Body of pancreas (tissue), 4 donors: ENCODE measurements at regions not wholly inside any gene's neighbourhood (a gene's known extent, or its start where the extent isn't known, plus 50 kb on each side); places are given as distances from the start of the nearest gene placed in this dataset.

ENCODE experiments used
- ATAC-seq: fragments of 150-250 bp; one replicate; pipeline ENCODE4 v1.9.1; 2016
- DNase-seq, 4 donors: peaks; one replicate each; pipeline ENCODE4 v3.0.0-alpha.2; 2019
- H3K27ac ChIP-seq, 4 donors: fragments of 200-600 bp; sonication (generic); 1 replicate in 3 of 4; 2 replicates in 1 of 4; pipeline versions ENCODE4 v1.5.1 to v1.6.1; 2016 to 2019; ENCODE audit warnings: mild to moderate bottlenecking in 1 of 4, mixed read lengths in 1 of 4, moderate library complexity in 1 of 4
- H3K27me3 ChIP-seq, 2 donors: fragments of 200-600 bp; sonication (generic); one replicate each; pipeline ENCODE4 v1.6.0; 2016; ENCODE audit warnings: mild to moderate bottlenecking in 1 of 2
- H3K36me3 ChIP-seq, 2 donors: fragments of 200-600 bp; sonication (generic); replicated peaks in 1 of 2; 2 replicates each; pipeline ENCODE4 v1.5.1; 2016; ENCODE audit warnings: low read depth in 2 of 2; ENCODE audit not compliant: insufficient read depth in 1 of 2
- H3K4me1 ChIP-seq: fragments of 200-600 bp; sonication (generic); one replicate; pipeline ENCODE4 v1.6.0; 2016
- H3K4me3 ChIP-seq, 2 donors: fragments of 200-600 bp; sonication (generic); 1 replicate in 1 of 2; 2 replicates in 1 of 2; pipeline ENCODE4 v1.5.1; 2016 to 2019
- H3K9me3 ChIP-seq, 3 donors: fragments of 200-600 bp; sonication (generic); 1 replicate in 2 of 3; 2 replicates in 1 of 3; pipeline ENCODE4 v1.5.1; 2016
- CTCF ChIP-seq, 7 experiments: fragments of 450-650 bp in 4 of 7; fragments of 200-600 bp in 3 of 7; sonication (generic) in 3 of 7; IDR thresholded peaks; one replicate each; pipeline ENCODE4 v1.5.1; 2016 to 2019; ENCODE audit warnings: antibody characterized with exemption in 7 of 7
- POLR2A ChIP-seq, 3 donors: fragments of 450-650 bp; IDR thresholded peaks; one replicate each; pipeline ENCODE4 v1.6.1; 2016; ENCODE audit warnings: antibody characterized with exemption in 3 of 3, mild to moderate bottlenecking in 2 of 3
- WGBS, 2 donors: methylation state at CpG; one replicate each; pipeline ENCODE4 v1.1.5; 2017; 5-methylcytosine and 5-hydroxymethylcytosine counted together
- intact Hi-C: fragments of 100-400 bp; cut with DNase I; formaldehyde crosslinking; loops from one replicate; pipeline ENCODE4 v1.15.1; 2023

- intact Hi-C loops: no loop called here
- Histone ChIP-seq H3K27ac (no peak overlapping the region), H3K36me3 (no peaks in the 10 kb centered on the region), H3K9me3 (no peaks in the 10 kb centered on the region), H3K27me3 (no peaks in the 10 kb centered on the region), H3K4me1 (no peaks in the 10 kb centered on the region), H3K4me3 (no peak overlapping the region)
- no peak for TF ChIP-seq POLR2A (IDR thresholded peaks at IDR 0.05)
- peak; percentile 27 to 72 (median 54) for TF ChIP-seq CTCF (IDR thresholded peaks at IDR 0.05)
- ATAC-seq: peak; percentile 53
- DNase-seq: peak; percentile 30 to 57 (median 42)
- WGBS, 2 donors: 43 to 53% methylated on average over 6 of the region's 6 CpGs
Measured at GRCh38 chr1:119275145-119276134, 93.1 kb upstream of the HAO2 start.

- intact Hi-C loops: no loop called here
- DNase-seq: no peak
- TF ChIP-seq POLR2A (IDR thresholded peaks at IDR 0.05) (no peak), CTCF (IDR thresholded peaks at IDR 0.05) (no peak)
- 95% methylated on average over 1 of the region's 1 CpG for WGBS, 2 donors
- H3K27me3 ChIP-seq: no peaks in the 10 kb centered on the region
- H3K4me1 ChIP-seq: no peaks in the 10 kb centered on the region
- no peak for ATAC-seq
- H3K9me3 ChIP-seq: no peaks in the 10 kb centered on the region
- H3K36me3 ChIP-seq: no peaks in the 10 kb centered on the region
- no peak overlapping the region for H3K4me3 ChIP-seq
- no peak overlapping the region for H3K27ac ChIP-seq
Measured at GRCh38 chr1:119276558-119276957, 92.0 kb upstream of the HAO2 start.

DNA sequence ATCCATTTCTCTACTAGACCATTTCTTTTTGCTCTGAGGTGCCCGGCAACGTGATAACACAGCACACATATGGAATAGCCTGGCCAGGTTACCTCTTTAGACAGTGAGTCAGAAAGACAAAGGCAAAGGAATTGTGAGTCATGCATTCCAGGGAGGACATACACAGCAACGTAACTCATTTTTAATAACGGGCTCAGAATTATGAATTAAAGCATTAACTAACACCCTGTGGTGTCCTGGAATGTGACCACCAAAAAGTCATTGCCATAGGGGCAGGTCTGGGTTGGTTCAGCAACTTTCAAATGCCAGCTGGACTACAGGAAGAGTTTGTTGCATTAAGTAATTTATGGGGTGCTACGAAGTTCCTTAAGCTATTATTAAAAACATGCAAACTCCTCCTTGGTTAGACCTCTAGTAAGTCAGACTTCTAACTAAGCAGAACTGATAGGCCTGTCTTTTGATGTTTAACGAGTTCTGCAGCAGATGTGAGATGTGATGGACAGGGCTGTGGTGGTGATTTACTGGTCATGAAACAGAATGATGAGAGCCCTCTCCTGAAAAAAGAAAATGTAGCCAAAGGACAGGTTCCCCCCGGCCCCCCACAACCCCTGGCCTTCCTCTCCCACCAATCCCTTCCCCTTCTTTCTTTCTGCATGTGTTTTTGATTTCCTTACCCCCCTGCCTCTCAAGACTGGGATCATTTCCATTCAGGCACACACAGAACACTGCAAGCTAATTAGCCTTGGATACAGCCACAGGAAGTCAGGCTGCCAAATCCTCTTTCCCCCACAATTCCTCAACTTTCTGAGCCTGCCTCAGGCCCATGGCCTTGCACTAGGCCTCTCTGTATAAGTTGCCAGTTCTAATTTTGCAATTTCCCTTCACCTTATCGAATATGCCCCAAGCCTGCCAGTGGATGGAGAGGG is 88.9 kb upstream of the HAO2 start:
- DNase-seq (no peak), ATAC-seq (peak; percentile 59)
- H3K9me3 ChIP-seq: no peaks in the 10 kb centered on the region
- intact Hi-C loops: no loop called here
- H3K36me3 ChIP-seq: no peaks in the 10 kb centered on the region
- H3K4me1 ChIP-seq: no peaks in the 10 kb centered on the region
- no peak for TF ChIP-seq POLR2A (IDR thresholded peaks at IDR 0.05)
- no peak for TF ChIP-seq CTCF (IDR thresholded peaks at IDR 0.05)
- no peaks in the 10 kb centered on the region for H3K27me3 ChIP-seq
- no peak overlapping the region for H3K4me3 ChIP-seq
- WGBS, 2 donors: 42 to 44% methylated on average over 8 of the region's 8 CpGs
- H3K27ac ChIP-seq: no peak overlapping the region

GRCh38 chr1:119285482-119285881 is 83.1 kb upstream of the HAO2 start:
- intact Hi-C loops: no loop called here
- H3K4me3 ChIP-seq: no peak overlapping the region
- DNase-seq (no peak), ATAC-seq (no peak)
- no peak overlapping the region for H3K27ac ChIP-seq
- H3K36me3 ChIP-seq: no peaks in the 10 kb centered on the region
- WGBS, 2 donors: 50 to 51% methylated on average over 2 of the region's 2 CpGs
- H3K4me1 ChIP-seq: no peaks in the 10 kb centered on the region
- no peak for TF ChIP-seq POLR2A (IDR thresholded peaks at IDR 0.05)
- no peak for TF ChIP-seq CTCF (IDR thresholded peaks at IDR 0.05)
- no peaks in the 10 kb centered on the region for H3K9me3 ChIP-seq
- H3K27me3 ChIP-seq: no peaks in the 10 kb centered on the region
